ENCODE measurements at regions not wholly inside any gene's neighbourhood (a gene's known extent, or its start where the extent isn't known, plus 50 kb on each side); places are given as distances from the start of the nearest gene placed in this dataset.

- TF ChIP-seq POLR2A (IDR thresholded peaks at IDR 0.05) (no peak), CTCF (IDR thresholded peaks at IDR 0.05) (no peak)
Observed at GRCh38 chr7:25758559-25758958, 393.4 kb upstream of the NFE2L3 start.
